Hepatocyte (in vitro differentiated cells): ENCODE measurements at regions not wholly inside any gene's neighbourhood (a gene's known extent, or its start where the extent isn't known, plus 50 kb on each side); places are given as distances from the start of the nearest gene placed in this dataset.

Experiments
- CTCF ChIP-seq: fragments of 200-600 bp; sonication (generic); IDR thresholded peaks from 2 replicates; pipeline ENCODE4 v1.5.1; 2016; ENCODE audit warnings: antibody characterized with exemption, mild to moderate bottlenecking; ENCODE audit not compliant: poor library complexity
- EZH2 ChIP-seq: fragments of 200-600 bp; sonication (generic); IDR thresholded peaks from 2 replicates; pipeline ENCODE4 v1.6.1; 2016; ENCODE audit warnings: antibody characterized with exemption, mild to moderate bottlenecking, borderline replicate concordance
- EZH2phosphoT487 ChIP-seq: fragments of 200-600 bp; sonication (generic); IDR thresholded peaks from one replicate; pipeline ENCODE4 v1.6.1; 2018; ENCODE audit warnings: antibody characterized with exemption, mild to moderate bottlenecking, low read depth, moderate library complexity; ENCODE audit not compliant: unreplicated experiment, severe bottlenecking

- TF ChIP-seq CTCF = no peak
- TF ChIP-seq EZH2 = no peak
- TF ChIP-seq EZH2phosphoT487 = no peak
Observed at GRCh38 chr4:162392946-162393345, 229.1 kb upstream of the FSTL5 start.
